HG02884 (cell line): ENCODE measurements at regions not wholly inside any gene's neighbourhood (a gene's known extent, or its start where the extent isn't known, plus 50 kb on each side); places are given as distances from the start of the nearest gene placed in this dataset.

Experiments
- ATAC-seq: cut with Tn5 transposase; IDR thresholded peaks from one replicate; pipeline ENCODE4 v1.9.1; 2021; ENCODE audit warnings: mild to moderate bottlenecking, moderate library complexity; ENCODE audit not compliant: unreplicated experiment

- no peak for ATAC-seq
Measured at GRCh38 chr17:77883213-77883650, 75.3 kb upstream of the TNRC6C start.

GRCh38 chr17:77884019-77884418 lies 74.5 kb upstream of the TNRC6C start:
- ATAC-seq: no peak

- no peak for ATAC-seq
Measured at GRCh38 chr17:77884967-77885641, 73.4 kb upstream of the TNRC6C start.

GRCh38 chr17:77885678-77886386 lies 72.7 kb upstream of the TNRC6C start:
- ATAC-seq: no peak

GRCh38 chr17:77886387-77886728 lies 72.1 kb upstream of the TNRC6C start:
- no peak for ATAC-seq

- ATAC-seq: no peak
Measured at GRCh38 chr17:77887110-77887463, 71.4 kb upstream of the TNRC6C start.

GRCh38 chr17:77887464-77888241 lies 70.8 kb upstream of the TNRC6C start:
- ATAC-seq: no peak

GRCh38 chr17:77888242-77889134 lies 70.0 kb upstream of the TNRC6C start:
- no peak for ATAC-seq

GRCh38 chr17:77889135-77889505 lies 69.4 kb upstream of the TNRC6C start:
- ATAC-seq: no peak

GRCh38 chr17:77889866-77890760 lies 68.4 kb upstream of the TNRC6C start:
- no peak for ATAC-seq

- ATAC-seq: no peak
Measured at GRCh38 chr17:77890771-77891170, 67.7 kb upstream of the TNRC6C start.

- no peak for ATAC-seq
Measured at GRCh38 chr17:77891602-77892001, 66.9 kb upstream of the TNRC6C start.

GRCh38 chr17:77892031-77892430 lies 66.5 kb upstream of the TNRC6C start:
- ATAC-seq: no peak

GRCh38 chr17:77892469-77893143 lies 65.9 kb upstream of the TNRC6C start:
- no peak for ATAC-seq

GRCh38 chr17:77893144-77894044 lies 65.1 kb upstream of the TNRC6C start:
- no peak for ATAC-seq

GRCh38 chr17:77894126-77894956 lies 64.2 kb upstream of the TNRC6C start:
- no peak for ATAC-seq

- no peak for ATAC-seq
Measured at GRCh38 chr17:77897741-77898301, 60.7 kb upstream of the TNRC6C start.
